Gastroesophageal sphincter (tissue), 3 donors: ENCODE measurements at regions not wholly inside any gene's neighbourhood (a gene's known extent, or its start where the extent isn't known, plus 50 kb on each side); places are given as distances from the start of the nearest gene placed in this dataset.

Experiments used
- CTCF ChIP-seq, 4 experiments: fragments of 200-600 bp in 2 of 4; fragments of 450-650 bp in 2 of 4; sonication (generic) in 1 of 4; IDR thresholded peaks; one replicate each; pipeline ENCODE4 v1.5.1; 2017 to 2019; ENCODE audit warnings: antibody characterized with exemption in 4 of 4, mild to moderate bottlenecking in 2 of 4, moderate library complexity in 2 of 4
- EP300 ChIP-seq: sonication (generic); formaldehyde crosslinking; IDR thresholded peaks from one replicate; pipeline ENCODE4 v1.6.1; 2017; ENCODE audit warnings: antibody characterized with exemption, mild to moderate bottlenecking
- POLR2A ChIP-seq, 2 donors: fragments of 450-650 bp; IDR thresholded peaks; one replicate each; pipeline ENCODE4 v1.6.1; 2017; ENCODE audit warnings: antibody characterized with exemption in 2 of 2, mild to moderate bottlenecking in 2 of 2, moderate library complexity in 1 of 2

- TF ChIP-seq POLR2A (IDR thresholded peaks at IDR 0.05) (no peak), CTCF (IDR thresholded peaks at IDR 0.05) (no peak), EP300 (no peak)
These were observed 382.0 kb downstream of the PSAT1 start for GRCh38 chr9:78678877-78679276.
